ENCODE measurements at regions not wholly inside any gene's neighbourhood (a gene's known extent, or its start where the extent isn't known, plus 50 kb on each side); places are given as distances from the start of the nearest gene placed in this dataset.

DNA sequence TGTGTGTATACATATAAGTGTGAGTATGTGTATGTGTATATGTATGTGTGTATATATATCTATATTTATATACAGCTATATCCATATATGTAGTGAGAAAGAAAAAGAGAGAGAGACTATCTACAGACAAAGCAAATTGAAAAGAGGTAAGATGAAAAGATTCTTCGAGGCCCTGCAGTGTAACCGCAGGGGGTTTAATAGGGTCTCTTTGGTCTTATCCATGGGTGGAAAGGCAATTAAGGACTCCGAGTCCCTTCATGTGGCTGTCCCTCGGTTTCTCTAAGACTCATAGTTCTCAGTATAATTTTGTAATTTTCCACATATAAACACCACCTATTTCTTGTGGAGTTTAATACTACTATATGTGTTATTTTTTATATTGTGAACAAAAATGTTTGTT is 50.6 kb upstream of the JAZF1 start:
- DNase-seq (ENCODE audit: low read depth, low spot score) = no peak

GRCh38 chr7:28236560-28236959 is 56.0 kb upstream of the JAZF1 start:
- no peak overlapping the region for H3K4me3 ChIP-seq (ENCODE audit: low read length)
- DNase-seq (ENCODE audit: low read depth, low spot score) = no peak

More for the DNA sequence above, 50.6 kb upstream of the JAZF1 start:
- H3K4me3 ChIP-seq (ENCODE audit: low read length) = no peak overlapping the region

DNA sequence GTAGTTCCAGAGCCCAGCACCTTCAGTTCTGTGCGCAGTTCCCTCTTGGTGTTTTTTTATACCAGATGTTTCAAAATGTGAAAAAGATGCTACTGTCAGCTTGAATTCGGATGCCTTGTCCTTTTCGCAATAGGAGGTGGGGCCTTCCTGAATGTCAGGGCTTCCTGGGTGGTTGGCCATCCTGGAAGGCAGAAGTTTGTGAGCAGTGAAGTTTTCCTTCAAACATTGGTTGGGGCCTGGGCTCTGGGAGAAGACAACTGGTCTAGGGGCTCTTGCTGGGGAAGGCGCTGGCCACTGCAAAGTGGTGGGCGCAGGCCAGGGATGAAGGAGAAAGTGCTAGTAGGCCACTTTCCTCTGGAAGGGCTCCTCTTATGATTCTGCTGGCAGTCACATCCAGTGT is 56.8 kb upstream of the JAZF1 start:
- DNase-seq (ENCODE audit: low read depth, low spot score) = no peak
- H3K4me3 ChIP-seq (ENCODE audit: low read length) = no peak overlapping the region

DNA sequence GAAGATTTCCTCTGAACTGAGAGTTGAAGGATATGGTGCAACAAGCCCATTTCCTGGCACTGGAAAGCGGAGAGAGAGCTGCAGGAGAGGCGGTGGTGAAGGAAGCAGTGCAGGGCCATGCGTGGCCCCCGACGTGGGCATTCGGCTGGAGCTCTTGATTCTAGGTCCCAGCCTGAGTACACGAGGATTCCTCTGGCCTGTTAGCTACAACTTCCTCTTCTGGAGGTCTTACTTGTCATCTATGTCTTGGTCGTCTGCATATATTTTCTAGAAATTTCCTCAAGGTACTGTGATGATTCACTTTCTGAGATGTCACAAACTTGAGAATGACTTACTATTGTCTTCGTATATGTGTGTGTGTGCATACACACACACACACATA is 59.2 kb upstream of the JAZF1 start:
- no peak overlapping the region for H3K4me3 ChIP-seq (ENCODE audit: low read length)
- DNase-seq (ENCODE audit: low read depth, low spot score) = no peak

DNA sequence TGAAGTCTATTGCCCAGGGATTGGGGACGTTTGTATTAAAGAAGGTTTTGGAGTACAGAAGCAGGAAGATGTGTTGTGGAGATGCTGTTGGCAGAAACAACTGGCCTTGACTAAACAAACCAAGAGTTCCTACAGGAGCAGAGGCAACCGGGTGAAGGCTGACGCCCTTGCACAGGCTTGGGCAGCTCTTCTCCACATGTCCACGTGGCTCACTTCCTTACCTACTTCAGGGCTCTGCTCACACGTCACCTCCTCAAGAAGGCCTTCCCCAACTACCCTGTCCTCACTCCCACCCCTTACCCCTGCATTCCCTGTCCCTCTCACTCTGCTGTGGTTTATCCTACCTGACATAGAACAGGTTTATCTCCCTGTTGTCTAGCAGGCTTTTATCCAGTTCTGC is 59.9 kb upstream of the JAZF1 start:
- no peak for DNase-seq (ENCODE audit: low read depth, low spot score)
- H3K4me3 ChIP-seq (ENCODE audit: low read length) = no peak overlapping the region

DNA sequence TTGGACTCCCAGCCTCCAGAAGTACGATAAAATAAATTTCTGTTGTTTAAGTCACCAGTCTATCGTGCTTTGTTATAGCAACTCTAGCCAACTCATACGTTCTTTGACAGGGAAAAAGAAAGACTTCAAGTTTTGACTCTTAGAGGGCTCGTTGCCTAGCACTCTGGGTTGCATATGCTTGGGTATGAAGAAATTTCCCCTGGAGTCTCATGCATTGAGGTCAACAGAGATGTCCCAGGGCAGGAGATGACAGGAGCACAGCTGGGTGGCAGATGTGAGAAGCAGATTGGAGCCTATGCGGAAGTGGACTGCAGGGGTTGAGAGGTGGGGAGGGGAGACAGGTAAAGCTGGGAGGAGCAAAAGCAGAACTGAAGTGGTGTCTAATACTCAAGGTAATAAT is 63.3 kb upstream of the JAZF1 start:
- no peak overlapping the region for H3K4me3 ChIP-seq (ENCODE audit: low read length)
- no peak for DNase-seq (ENCODE audit: low read depth, low spot score)

DNA sequence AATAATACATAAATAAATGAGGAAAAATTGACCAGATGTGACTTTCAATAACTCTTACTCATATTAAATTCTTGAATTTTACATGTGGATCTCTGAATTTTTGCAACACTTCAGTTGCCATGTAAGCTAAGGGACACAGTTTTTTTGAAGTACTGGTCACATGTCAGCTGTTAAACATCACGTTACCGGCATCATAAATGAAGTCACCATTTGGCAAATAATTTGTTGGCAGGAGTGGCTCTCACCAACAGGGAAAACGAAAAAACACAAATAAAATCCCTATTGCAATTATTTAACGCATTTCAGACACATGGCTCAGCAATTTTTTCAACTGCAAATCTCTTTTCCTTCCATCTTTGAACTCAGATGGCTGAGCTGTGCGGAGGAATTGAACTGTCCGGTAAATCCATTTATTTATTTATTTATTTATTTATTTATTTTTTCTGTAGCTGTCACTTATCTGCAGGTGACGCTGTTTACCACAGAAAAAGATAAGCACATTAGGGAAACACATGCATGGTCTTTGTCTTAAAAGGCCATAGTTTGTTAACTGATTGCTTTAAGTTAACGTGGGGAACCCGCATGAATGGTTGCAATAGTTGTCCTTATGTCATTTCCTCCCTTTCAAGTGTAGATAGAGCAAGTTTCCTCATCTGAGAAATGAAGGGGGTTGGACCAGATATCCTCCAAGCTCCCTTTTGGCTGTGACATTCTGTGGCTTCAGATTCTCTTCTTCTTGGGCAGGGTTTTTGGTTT is 64.7 kb upstream of the JAZF1 start:
- DNase-seq (ENCODE audit: low read depth, low spot score) = peak; percentile 47
- H3K4me3 ChIP-seq (ENCODE audit: low read length) = no peak overlapping the region

GRCh38 chr7:28246921-28247461 is 66.4 kb upstream of the JAZF1 start:
- DNase-seq (ENCODE audit: low read depth, low spot score) = no peak
- no peak overlapping the region for H3K4me3 ChIP-seq (ENCODE audit: low read length)

- H3K4me3 ChIP-seq (ENCODE audit: low read length) = no peak overlapping the region
- no peak for DNase-seq (ENCODE audit: low read depth, low spot score)
Observed at GRCh38 chr7:28258240-28258639, 77.6 kb upstream of the JAZF1 start.

- no peak for DNase-seq (ENCODE audit: low read depth, low spot score)
- H3K4me3 ChIP-seq (ENCODE audit: low read length) = no peak overlapping the region
Observed at GRCh38 chr7:28260969-28261368, 80.4 kb upstream of the JAZF1 start.

DNA sequence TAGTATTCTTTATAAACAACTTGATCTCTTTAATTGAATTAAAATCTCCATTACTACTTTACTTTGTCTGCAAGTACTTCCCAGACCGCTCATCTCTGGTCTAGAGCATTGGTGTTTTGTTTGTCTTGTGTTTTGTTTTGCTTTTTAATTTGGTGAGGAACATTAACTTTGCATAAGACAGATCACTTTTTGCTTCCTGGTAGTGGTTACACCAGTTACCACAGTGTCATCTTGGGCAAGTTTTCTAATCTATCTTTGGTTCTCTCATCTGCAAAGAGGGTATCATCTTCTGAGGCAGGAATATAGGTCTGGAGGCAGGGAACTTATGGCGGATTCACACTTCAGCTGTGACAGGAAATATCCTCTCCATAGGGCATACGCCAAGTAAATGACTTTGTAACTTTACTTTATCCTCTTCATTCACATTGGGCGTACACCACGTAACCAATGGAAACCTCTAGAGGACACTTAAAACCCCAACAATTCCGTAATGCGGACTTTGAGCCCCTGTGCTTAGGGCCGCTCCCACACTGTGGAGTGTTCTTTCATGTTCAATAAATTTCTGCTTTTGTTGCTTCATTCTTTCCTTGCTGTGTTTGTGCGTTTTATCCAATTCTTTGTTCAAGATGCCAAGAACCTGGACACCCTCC is 83.2 kb upstream of the JAZF1 start:
- H3K4me3 ChIP-seq (ENCODE audit: low read length) = no peak overlapping the region
- no peak for DNase-seq (ENCODE audit: low read depth, low spot score)

DNA sequence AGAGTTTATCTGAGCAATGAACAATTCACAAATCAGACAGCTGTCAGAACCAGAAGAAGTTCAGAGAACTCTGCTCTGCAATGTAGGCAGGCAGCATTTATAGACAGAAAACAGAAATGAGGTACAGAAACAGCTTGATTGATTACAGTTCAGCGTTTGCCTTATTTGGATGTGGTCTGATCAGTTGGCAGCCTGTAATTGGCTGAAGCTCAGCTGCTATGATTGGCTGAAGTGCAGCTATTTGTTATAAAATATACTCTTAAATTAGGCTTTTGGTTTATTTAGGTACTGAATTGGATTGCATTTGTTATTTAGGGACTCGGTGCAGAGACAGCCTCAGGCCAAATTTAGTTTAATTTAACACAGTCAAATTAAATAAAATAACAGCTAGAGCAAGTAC is 85.8 kb upstream of the JAZF1 start:
- no peak overlapping the region for H3K4me3 ChIP-seq (ENCODE audit: low read length)
- DNase-seq (ENCODE audit: low read depth, low spot score) = no peak

DNA sequence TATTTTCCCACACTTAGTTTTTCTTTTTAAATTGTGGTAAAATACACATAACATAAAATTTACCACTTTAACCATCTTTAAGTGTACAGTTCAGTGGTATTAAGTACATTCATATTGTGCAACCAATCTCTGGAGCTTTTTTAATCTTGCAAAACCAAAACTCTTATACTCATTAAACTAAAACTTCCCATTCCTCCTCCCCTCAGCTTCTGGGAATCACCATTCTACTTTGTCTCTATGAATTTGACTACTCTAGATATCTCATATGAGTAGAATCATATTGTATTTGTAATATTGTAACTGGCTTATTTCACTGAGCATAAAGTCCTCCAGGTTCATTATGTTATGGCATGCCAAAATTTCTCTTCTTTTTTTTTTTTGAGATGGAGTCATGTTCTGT is 86.4 kb upstream of the JAZF1 start:
- H3K4me3 ChIP-seq (ENCODE audit: low read length) = no peak overlapping the region
- DNase-seq (ENCODE audit: low read depth, low spot score) = no peak

DNA sequence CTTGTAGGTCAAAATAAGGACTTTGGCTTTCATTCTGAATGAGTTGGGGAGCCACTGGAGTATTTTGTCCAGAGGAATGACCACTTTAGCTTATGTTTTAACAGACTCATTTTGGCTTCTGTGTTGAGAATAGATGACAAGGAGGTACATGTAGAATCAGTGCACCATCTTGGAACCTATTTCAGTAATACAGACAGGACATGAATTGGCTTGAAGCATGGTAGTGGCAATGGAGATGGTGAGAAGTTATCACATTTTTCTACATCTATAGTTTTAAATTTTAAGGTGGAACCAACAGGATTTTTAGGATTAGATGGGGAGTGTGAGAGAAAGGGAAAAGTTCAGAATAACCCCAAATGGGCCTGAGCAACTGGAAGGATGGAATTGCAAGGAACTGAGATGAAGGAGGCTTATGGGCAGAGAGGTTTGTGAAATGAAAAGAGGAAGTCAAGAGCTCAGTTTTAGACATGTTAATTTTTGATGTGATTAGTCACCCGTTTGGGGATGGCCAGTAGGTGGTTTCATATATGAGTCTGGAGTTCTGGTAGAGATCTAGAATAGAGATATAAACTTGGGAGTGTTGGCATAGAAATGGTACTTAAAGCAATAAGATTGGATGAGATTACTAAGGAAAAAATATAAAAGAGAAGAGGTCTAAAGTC is 89.2 kb upstream of the JAZF1 start:
- no peak overlapping the region for H3K4me3 ChIP-seq (ENCODE audit: low read length)
- no peak for DNase-seq (ENCODE audit: low read depth, low spot score)

DNA sequence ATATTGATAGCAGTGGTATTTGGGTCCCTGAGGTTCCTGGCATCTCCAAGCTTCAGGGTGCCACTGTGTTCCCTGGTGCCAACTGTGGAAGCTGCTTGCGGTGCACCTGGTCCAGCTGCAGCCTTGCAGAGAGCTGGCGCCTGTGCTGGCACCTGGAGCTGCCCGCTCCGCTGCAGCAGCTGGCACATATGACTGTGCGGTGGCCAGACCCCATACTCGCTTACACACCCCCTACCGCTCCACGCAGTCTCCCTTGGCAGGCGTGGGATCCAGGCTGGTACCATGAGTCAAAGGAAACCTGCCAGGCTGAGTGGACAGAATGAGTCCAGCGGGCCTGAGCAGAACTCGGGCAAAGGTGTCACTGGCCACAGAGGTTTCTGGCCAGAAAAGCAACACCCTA is 89.9 kb upstream of the JAZF1 start:
- DNase-seq (ENCODE audit: low read depth, low spot score) = no peak
- H3K4me3 ChIP-seq (ENCODE audit: low read length) = no peak overlapping the region

DNA sequence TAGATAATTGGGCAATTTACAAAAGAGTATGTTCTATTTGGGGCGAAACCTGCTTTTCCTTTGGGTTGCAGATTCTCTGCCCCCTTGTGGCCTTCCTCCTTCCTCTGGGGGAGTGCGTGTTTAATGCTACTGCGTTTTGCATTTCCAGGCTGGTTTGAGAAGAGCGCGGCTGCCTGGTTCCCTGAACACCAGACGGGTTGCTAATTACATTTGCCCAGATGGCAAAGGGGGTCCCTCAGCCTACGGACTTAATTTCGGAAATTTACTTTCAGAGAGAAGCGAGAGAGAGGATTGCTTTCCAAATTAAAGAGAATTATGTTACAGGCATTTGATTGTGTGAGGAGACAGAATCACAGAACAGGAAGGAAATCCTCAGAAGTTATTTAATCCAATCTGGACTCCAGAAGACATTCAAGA is 91.9 kb upstream of the JAZF1 start:
- H3K4me3 ChIP-seq (ENCODE audit: low read length) = no peak overlapping the region
- DNase-seq (ENCODE audit: low read depth, low spot score) = peak; percentile 10

DNA sequence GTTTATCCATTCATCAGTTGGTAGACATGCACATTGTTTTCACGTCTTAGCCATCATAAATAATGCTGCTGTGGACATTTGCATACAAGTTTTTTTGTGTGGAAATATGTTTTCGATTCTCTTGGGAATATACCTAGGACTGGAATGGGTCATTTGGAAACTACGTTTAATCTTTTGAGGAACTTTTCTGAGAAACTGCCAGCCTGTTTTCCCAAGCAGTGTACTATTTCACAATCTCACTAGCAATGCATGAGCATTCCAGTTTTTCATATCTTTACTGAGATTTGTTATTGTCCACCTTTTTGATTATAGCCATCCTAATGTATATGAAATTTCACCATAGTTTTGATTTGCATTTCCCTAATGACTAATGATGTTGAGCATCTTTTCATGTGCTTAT is 95.7 kb upstream of the JAZF1 start:
- DNase-seq (ENCODE audit: low read depth, low spot score) = no peak
- no peak overlapping the region for H3K4me3 ChIP-seq (ENCODE audit: low read length)

- H3K4me3 ChIP-seq (ENCODE audit: low read length) = no peak overlapping the region
- no peak for DNase-seq (ENCODE audit: low read depth, low spot score)
Observed at GRCh38 chr7:28277364-28277763, 96.8 kb upstream of the JAZF1 start.

DNA sequence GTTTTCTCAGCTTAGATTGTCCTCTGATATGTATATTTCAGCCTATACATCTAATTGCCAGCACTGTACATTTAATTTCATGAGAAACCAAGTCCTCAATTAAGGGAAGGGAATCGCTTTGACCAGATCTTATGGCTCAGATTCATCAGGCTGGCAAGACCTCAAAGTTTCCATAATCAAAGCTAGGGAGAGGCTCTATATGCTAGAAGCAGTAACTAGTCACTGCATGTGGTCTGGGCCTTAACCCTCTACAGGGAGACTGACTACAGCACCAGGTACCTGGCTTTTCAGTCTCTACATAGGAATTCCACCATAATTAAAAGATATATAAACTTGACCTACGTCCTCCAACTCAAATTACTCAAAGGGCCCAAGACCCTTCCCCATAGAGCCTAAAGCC is 97.4 kb upstream of the JAZF1 start:
- no peak for DNase-seq (ENCODE audit: low read depth, low spot score)
- no peak overlapping the region for H3K4me3 ChIP-seq (ENCODE audit: low read length)

GRCh38 chr7:28280516-28280915 is 99.9 kb upstream of the JAZF1 start:
- H3K4me3 ChIP-seq (ENCODE audit: low read length) = no peak overlapping the region
- no peak for DNase-seq (ENCODE audit: low read depth, low spot score)
